ENCODE measurements at regions not wholly inside any gene's neighbourhood (a gene's known extent, or its start where the extent isn't known, plus 50 kb on each side); places are given as distances from the start of the nearest gene placed in this dataset.

- no peak for DNase-seq (ENCODE audit: low read depth)
These were observed 236.7 kb downstream of the PIK3R1 start for GRCh38 chr5:68452286-68452685.

- DNase-seq (ENCODE audit: low read depth) = no peak
These were observed 238.6 kb downstream of the PIK3R1 start for GRCh38 chr5:68454172-68454571.

- DNase-seq (ENCODE audit: low read depth) = no peak
These were observed 239.2 kb downstream of the PIK3R1 start for GRCh38 chr5:68454766-68455165.

- DNase-seq (ENCODE audit: low read depth) = no peak
These were observed 239.7 kb downstream of the PIK3R1 start for GRCh38 chr5:68455216-68455615.

- no peak for DNase-seq (ENCODE audit: low read depth)
These were observed 241.2 kb downstream of the PIK3R1 start for GRCh38 chr5:68456756-68457217.

- DNase-seq (ENCODE audit: low read depth) = no peak
These were observed 241.7 kb downstream of the PIK3R1 start for GRCh38 chr5:68457285-68457684.

GRCh38 chr5:68458416-68459021 is 243.0 kb downstream of the PIK3R1 start:
- no peak for DNase-seq (ENCODE audit: low read depth)

DNA sequence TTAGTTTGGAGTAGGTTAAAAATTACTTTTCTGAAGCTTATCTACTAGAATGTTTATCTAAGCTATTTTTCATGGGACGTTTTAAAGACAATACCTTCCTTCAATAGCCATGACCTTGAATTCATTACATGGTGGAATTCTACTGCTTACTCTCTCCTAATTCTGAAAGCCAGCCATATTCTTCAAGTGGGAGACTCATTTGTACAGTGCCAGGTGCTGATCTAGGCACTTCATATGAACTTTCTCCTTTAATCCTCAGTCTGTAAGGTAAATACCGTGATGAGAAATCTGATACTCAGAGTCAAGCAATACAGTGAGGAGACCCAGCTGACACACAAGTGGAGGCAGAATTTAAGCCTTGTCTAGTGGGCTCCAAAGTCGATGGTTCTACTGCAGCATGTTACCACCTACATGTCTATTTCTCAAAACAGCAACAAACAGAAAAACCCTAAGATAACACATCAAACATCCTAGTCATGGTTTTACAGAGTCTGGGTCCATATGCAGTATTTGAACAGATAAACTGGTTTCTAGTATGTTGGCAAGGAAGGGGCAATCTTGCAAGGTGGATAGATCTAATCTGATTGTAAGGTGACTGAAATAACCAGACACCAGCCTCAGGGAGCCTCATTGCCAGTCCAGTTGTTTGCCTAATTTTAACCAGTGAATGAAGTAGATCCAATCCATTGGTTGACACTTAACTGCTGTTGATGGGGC is 243.7 kb downstream of the PIK3R1 start:
- DNase-seq (ENCODE audit: low read depth) = no peak

- DNase-seq (ENCODE audit: low read depth) = no peak
These were observed 244.2 kb downstream of the PIK3R1 start for GRCh38 chr5:68459810-68460139.

- DNase-seq (ENCODE audit: low read depth) = no peak
These were observed 244.7 kb downstream of the PIK3R1 start for GRCh38 chr5:68460147-68460798.

GRCh38 chr5:68463606-68464005 is 248.1 kb downstream of the PIK3R1 start:
- DNase-seq (ENCODE audit: low read depth) = no peak

GRCh38 chr5:68464424-68464823 is 248.9 kb downstream of the PIK3R1 start:
- no peak for DNase-seq (ENCODE audit: low read depth)

- DNase-seq (ENCODE audit: low read depth) = no peak
These were observed 249.6 kb downstream of the PIK3R1 start for GRCh38 chr5:68465133-68465532.

- DNase-seq (ENCODE audit: low read depth) = no peak
These were observed 250.5 kb downstream of the PIK3R1 start for GRCh38 chr5:68465934-68466551.

DNA sequence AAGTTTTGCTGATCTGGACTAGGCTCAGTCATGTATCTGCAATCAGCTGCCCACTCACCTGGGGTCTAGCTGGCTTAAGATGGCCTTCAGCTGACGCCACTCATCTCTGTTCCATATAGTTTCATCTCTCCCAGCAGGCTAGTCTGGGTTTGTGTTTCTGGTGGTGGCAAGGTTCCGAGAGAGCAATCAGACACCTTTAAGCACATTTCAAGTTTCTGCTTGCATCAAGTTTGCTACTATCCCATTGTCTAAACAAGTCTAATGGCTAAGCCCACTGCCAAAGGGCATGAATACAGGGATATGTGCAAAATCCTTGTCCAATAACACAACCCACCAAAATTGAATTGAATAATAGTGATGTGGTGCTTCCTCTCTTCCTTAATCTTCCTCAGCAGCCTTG is 251.7 kb downstream of the PIK3R1 start:
- no peak for DNase-seq (ENCODE audit: low read depth)

DNA sequence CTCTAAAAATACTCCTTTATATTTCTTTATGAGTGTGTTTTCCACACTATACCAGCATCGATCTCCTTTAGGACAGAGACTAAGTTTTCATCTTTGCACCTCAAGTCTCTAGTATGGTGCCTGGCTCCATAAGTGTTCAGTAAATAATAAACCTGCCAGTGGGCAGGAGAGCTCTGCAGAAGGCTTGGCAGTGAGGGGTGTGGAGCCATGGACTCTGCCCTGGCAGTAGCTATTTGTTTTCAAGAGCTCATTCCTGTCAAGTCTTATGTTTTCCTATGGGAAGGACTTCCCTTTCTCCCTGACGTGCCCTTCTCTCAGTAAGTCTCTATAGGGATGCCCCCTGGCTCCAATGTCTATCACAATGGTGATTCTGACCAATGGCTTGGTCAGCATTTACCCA is 252.2 kb downstream of the PIK3R1 start:
- DNase-seq (ENCODE audit: low read depth) = no peak

- no peak for DNase-seq (ENCODE audit: low read depth)
These were observed 252.8 kb downstream of the PIK3R1 start for GRCh38 chr5:68468322-68468721.

DNA sequence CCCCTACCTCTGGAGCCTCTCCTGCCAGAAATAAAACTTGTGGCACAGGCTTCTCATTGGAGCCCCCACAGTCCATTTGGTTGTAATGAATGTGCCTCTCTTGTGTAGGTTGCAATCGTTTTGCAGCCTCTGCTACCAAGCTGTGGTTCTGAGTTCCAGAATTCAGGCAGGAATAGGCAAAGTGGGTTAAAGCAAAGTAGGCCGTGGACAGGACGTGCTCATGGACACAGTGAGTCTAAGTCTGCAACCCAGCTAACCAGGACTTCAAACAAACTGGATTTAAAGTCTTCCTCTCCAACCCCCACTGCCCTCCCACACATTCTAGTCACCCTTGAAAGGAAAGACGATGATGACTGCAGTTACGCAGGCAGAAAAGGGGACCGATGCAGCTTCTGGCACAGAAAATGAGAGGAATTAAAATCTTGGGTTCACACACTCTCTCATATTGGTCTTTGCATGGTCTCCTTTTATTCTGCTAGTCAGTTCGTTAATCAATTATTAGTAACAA is 260.0 kb downstream of the PIK3R1 start:
- DNase-seq (ENCODE audit: low read depth) = no peak

- no peak for DNase-seq (ENCODE audit: low read depth)
These were observed 261.3 kb downstream of the PIK3R1 start for GRCh38 chr5:68476854-68477253.

DNA sequence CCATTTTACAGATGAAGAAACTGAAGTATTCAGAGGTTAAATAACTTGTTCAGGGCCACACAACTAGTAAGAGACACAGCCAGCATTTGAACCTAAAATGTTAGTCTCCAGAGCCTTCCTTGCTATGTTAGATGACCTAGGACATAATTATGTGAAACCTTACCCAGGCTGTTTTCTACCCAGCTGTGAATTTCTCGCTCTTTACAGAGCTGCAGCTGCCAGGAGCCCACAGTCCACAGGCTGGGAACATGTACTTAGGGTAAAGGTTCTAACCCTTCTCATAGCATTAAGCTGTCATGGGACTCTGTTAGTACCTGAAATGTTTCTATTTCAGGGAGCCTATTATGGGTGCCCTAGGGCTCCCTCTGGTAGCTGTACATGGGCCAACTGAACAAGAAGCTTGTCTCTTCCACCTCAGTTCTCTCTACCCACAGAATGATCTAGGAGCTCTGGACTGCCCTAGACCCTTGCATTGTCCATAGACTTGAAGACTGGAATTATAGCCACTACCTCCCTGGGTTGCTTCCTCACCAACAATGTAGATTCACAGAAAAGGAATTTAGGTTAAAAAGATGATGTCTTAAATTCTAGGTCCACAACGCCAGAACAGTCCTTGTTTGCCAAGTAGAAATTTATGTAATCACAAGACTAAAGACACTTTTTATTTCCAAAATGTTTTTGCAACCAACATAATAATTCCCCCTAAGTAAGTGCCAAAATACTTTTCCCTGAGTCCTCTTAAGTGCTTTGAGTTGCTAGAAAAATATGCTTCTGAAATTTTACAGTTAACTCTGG is 262.9 kb downstream of the PIK3R1 start:
- DNase-seq (ENCODE audit: low read depth) = no peak

GRCh38 chr5:68479524-68479923 is 264.0 kb downstream of the PIK3R1 start:
- DNase-seq (ENCODE audit: low read depth) = no peak

DNA sequence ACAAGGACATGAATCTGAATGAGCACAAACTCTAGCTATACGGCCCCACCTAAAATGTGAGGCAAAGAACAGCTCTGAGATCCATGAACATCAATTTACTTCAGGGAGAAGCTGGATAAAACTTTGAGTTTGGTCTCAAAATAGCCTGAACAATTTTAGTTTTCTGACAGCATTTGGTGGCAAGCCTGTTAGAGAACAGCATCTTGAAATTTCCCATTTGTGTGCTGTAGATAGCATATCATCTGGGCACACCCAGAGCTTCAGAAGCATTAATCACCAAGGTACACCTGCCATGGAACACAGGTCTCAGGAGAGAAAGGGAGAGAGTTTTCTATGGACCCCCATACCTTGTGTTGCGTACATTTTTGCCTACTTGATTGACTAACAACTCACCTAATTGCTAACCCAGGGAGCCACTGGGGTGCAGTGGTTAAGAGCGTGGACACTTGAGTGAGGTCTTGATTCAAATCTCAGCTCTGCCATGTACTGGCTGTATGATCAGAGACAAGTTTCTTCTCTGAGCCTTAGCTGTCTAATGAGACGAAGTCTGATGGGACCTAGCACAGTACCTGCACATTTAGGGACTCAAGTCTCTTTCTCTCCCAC is 264.9 kb downstream of the PIK3R1 start:
- DNase-seq (ENCODE audit: low read depth) = no peak

Data from stimulated activated CD8-positive, alpha-beta memory T cell treated with anti-CD3 and anti-CD28 coated beads, Interleukin-12 subunit alpha, Interleukin-12 subunit beta, amount 100 ng/mL, for 4 hours (primary cell).